SK-N-SH (cell line): ENCODE measurements at regions not wholly inside any gene's neighbourhood (a gene's known extent, or its start where the extent isn't known, plus 50 kb on each side); places are given as distances from the start of the nearest gene placed in this dataset.

Experiments
- CTCF ChIA-PET: fragments of 300-600, 350-600 bp; formaldehyde crosslinking; extraction: SDS; loops from one replicate; lab custom pipeline; 2021; lab: Yijun Ruan, JAX
- POLR2A ChIA-PET: fragments of 350-600 bp; sonication (Branson Sonifier 250); formaldehyde crosslinking; extraction: SDS; loops from one replicate; lab custom pipeline; 2020; ENCODE audit warnings: antibody characterized with exemption, inconsistent platforms; lab: Yijun Ruan, JAX
- DNase-seq: peaks from one replicate; pipeline ENCODE4 v3.0.0; 2012
- H2AFZ ChIP-seq: fragments of 200-600 bp; sonication (generic); 2 replicates; pipeline ENCODE4 v1.8.1; 2016; ENCODE audit warnings: antibody characterized with exemption, mild to moderate bottlenecking, low read depth
- H3F3A ChIP-seq: fragments of 200-600 bp; sonication (generic); replicated peaks from 2 replicates; pipeline ENCODE3; 2016; ENCODE audit warnings: antibody characterized with exemption, mild to moderate bottlenecking; ENCODE audit not compliant: insufficient read depth
- H3K27ac ChIP-seq, 2 experiments: fragments of 200-500 bp in 1 of 2; fragments of 200-600 bp in 1 of 2; sonication (Bioruptor generic) in 1 of 2; sonication (generic), shearing (Covaris generic) in 1 of 2; 2 replicates each; pipeline versions ENCODE4 v1.5.1 to v1.6.1; 2014 to 2016; ENCODE audit warnings: low read depth in 2 of 2, inconsistent platforms in 1 of 2, low read length in 1 of 2, mild to moderate bottlenecking in 1 of 2, mixed read lengths in 1 of 2
- H3K27me3 ChIP-seq: fragments of 200-600 bp; sonication (generic), shearing (Covaris generic); 2 replicates; pipeline ENCODE4 v1.6.1; 2016; ENCODE audit warnings: mixed run types; ENCODE audit not compliant: insufficient read depth
- H3K36me3 ChIP-seq, 2 experiments: fragments of 200-500 bp in 1 of 2; fragments of 200-600 bp in 1 of 2; sonication (Bioruptor generic) in 1 of 2; sonication (generic) in 1 of 2; replicated peaks in 1 of 2; 2 replicates each; pipeline versions ENCODE3 to v1.5.1; 2014 to 2016; ENCODE audit warnings: low read length in 1 of 2, mild to moderate bottlenecking in 1 of 2; ENCODE audit not compliant: insufficient read depth in 2 of 2, control insufficient read depth in 1 of 2
- H3K4me1 ChIP-seq, 2 experiments: fragments of 200-500 bp in 1 of 2; fragments of 200-600 bp in 1 of 2; sonication (Bioruptor generic) in 1 of 2; sonication (generic), shearing (Covaris generic) in 1 of 2; 2 replicates each; pipeline versions ENCODE4 v1.5.1 to v1.6.1; 2014 to 2016; ENCODE audit warnings: low read depth in 1 of 2, low read length in 1 of 2, mixed run types in 1 of 2; ENCODE audit not compliant: insufficient read depth in 2 of 2, control insufficient read depth in 1 of 2
- H3K4me2 ChIP-seq: fragments of 200-600 bp; sonication (generic), shearing (Covaris generic); 2 replicates; pipeline ENCODE4 v1.6.1; 2017; ENCODE audit warnings: mixed run types
- H3K4me3 ChIP-seq, 2 experiments: fragments of 200-500 bp in 1 of 2; fragments of 200-600 bp in 1 of 2; sonication (Bioruptor generic) in 1 of 2; sonication (generic), shearing (Covaris generic) in 1 of 2; 2 replicates each; pipeline versions ENCODE4 v1.5.1 to v1.8.1; 2014 to 2016; ENCODE audit warnings: low read depth in 2 of 2, inconsistent platforms in 1 of 2, low read length in 1 of 2, mild to moderate bottlenecking in 1 of 2, mixed read lengths in 1 of 2, moderate library complexity in 1 of 2
- H3K79me2 ChIP-seq: fragments of 200-600 bp; sonication (generic); 2 replicates; pipeline ENCODE4 v1.8.1; 2017; ENCODE audit warnings: mild to moderate bottlenecking; ENCODE audit not compliant: insufficient read depth
- H3K9ac ChIP-seq: fragments of 200-600 bp; sonication (generic); 2 replicates; pipeline ENCODE4 v1.6.1; 2017; ENCODE audit warnings: mixed run types
- H3K9me2 ChIP-seq: fragments of 200-600 bp; sonication (generic); 2 replicates; pipeline ENCODE4 v1.6.1; 2017; ENCODE audit warnings: mixed run types
- H3K9me3 ChIP-seq: fragments of 200-600 bp; sonication (generic); 2 replicates; pipeline ENCODE4 v1.6.1; 2017; ENCODE audit warnings: mixed run types, mild to moderate bottlenecking, moderate library complexity
- H4K20me1 ChIP-seq: fragments of 200-600 bp; sonication (generic); 2 replicates; pipeline ENCODE4 v1.6.1; 2017; ENCODE audit warnings: mild to moderate bottlenecking, mixed run types; ENCODE audit not compliant: insufficient read depth
- CHD2 ChIP-seq: fragments of 150-350 bp; IDR thresholded peaks from 2 replicates; pipeline ENCODE4 v1.6.1; 2018; ENCODE audit warnings: low read length; ENCODE audit not compliant: partially characterized antibody
- ELF1 ChIP-seq: IDR thresholded peaks from 2 replicates; pipeline ENCODE4 v1.4.0; 2012
- EZH2phosphoT487 ChIP-seq: fragments of 200-600 bp; sonication (generic); IDR thresholded peaks from 2 replicates; pipeline ENCODE4 v1.6.1; 2017; ENCODE audit warnings: low read depth, mixed run types, mild to moderate bottlenecking, antibody characterized with exemption, moderate library complexity, borderline replicate concordance
- FOSL2 ChIP-seq: IDR thresholded peaks from 2 replicates; pipeline ENCODE4 v1.4.0; 2012; ENCODE audit warnings: low read depth, mild to moderate bottlenecking, moderate library complexity, borderline replicate concordance
- FOXJ3 ChIP-seq: sonication (generic); formaldehyde crosslinking; IDR thresholded peaks from 2 replicates; pipeline ENCODE4 v1.5.1; 2020; ENCODE audit warnings: mild to moderate bottlenecking, missing genetic modification reagents
- FOXM1 ChIP-seq: IDR thresholded peaks from 2 replicates; pipeline ENCODE4 v1.4.0; 2012; ENCODE audit warnings: low read depth, mild to moderate bottlenecking
- GABPA ChIP-seq: IDR thresholded peaks from 2 replicates; pipeline ENCODE4 v1.4.0; 2012; ENCODE audit warnings: low read depth, mild to moderate bottlenecking
- GATA2 ChIP-seq: sonication (generic); formaldehyde crosslinking; IDR thresholded peaks from 2 replicates; pipeline ENCODE4 v1.5.0; 2020; ENCODE audit warnings: mild to moderate bottlenecking, missing genetic modification reagents
- MEF2A ChIP-seq: IDR thresholded peaks from 2 replicates; pipeline ENCODE4 v1.4.0; 2012; ENCODE audit warnings: low read depth, borderline replicate concordance
- NFIC ChIP-seq: IDR thresholded peaks from 2 replicates; pipeline ENCODE4 v1.4.0; 2012; ENCODE audit warnings: borderline replicate concordance
- NRF1 ChIP-seq: IDR thresholded peaks from 2 replicates; pipeline ENCODE4 v1.6.1; 2012; ENCODE audit warnings: low read depth, mild to moderate bottlenecking, low read length
- POLR2AphosphoS5 ChIP-seq: IDR thresholded peaks from 2 replicates; pipeline ENCODE4 v1.6.1; 2012; ENCODE audit warnings: low read depth, low read length
- RCOR1 ChIP-seq: fragments of 150-350 bp; IDR thresholded peaks from 2 replicates; pipeline ENCODE4 v1.6.1; 2017; ENCODE audit warnings: antibody characterized with exemption, low read length
- SIN3A ChIP-seq: IDR thresholded peaks from 2 replicates; pipeline ENCODE4 v1.6.1; 2012; ENCODE audit warnings: low read depth, mild to moderate bottlenecking, low read length, moderate library complexity, borderline replicate concordance
- SMC3 ChIP-seq: IDR thresholded peaks from 2 replicates; pipeline ENCODE4 v1.6.1; 2012; ENCODE audit warnings: low read depth, low read length, improper control_type of control experiment
- TEAD4 ChIP-seq: IDR thresholded peaks from 2 replicates; pipeline ENCODE4 v1.4.0; 2012; ENCODE audit warnings: mild to moderate bottlenecking, borderline replicate concordance; ENCODE audit not compliant: insufficient read depth
- YY1 ChIP-seq: IDR thresholded peaks from 2 replicates; pipeline ENCODE4 v1.4.0; 2012; ENCODE audit warnings: low read depth, mild to moderate bottlenecking
- WGBS: methylation state at CpG from one replicate; pipeline ENCODE4 v1.1.6; 2017; ENCODE audit warnings: low lambda C conversion rate; 5-methylcytosine and 5-hydroxymethylcytosine counted together
- TF ChIP-seq, protein P1 (sequence below): IDR thresholded peaks from 2 replicates; pipeline ENCODE4; 2012
- TF ChIP-seq, protein P2 (sequence below): fragments of 150-350 bp; IDR thresholded peaks from 2 replicates; pipeline ENCODE4 v1.6.1; 2017; ENCODE audit warnings: antibody characterized with exemption, low read length, low read depth, borderline replicate concordance
- TF ChIP-seq, protein P3 (sequence below): IDR thresholded peaks from 2 replicates; pipeline ENCODE4 v1.4.0; 2012; ENCODE audit warnings: low read depth, borderline replicate concordance

DNA sequence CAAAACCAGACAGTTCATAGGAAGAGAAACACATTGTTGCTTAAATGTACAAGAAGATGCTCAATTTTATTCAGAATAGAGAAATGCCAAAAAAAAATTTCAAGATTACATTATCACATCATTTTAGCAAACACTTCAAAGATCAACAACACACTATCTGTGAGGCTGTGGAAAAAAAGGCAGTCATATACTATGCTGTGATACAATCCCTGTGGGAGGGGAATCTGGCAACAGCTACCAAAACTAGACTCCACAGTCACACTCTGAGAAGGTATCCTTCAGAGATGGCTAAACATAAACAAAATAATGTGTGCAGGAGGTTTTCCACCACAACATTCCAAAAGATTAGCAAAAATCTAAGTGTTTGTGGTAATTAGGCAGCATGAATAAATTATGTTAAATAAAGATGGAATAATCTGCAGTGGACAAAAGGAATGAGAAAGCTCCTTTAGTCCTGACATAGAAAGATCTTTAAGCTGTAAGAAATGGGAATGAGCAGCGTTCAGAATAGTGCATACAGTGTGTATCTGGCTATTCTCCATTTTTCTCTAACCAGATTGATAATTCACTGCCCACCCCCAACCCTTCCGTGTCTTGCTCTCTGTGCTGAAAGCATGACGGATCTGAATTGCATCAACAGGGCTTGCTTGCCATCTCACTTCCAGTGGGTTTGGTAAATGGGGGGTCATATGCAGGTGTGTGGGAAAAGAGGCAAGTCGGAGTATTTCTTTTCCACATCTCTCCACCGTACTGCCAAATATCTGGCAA lies 329.6 kb downstream of the MBD2 start:
- no peak overlapping the region for H3K27ac ChIP-seq
- DNase-seq = no peak
- H3K4me1 ChIP-seq = no peaks in the 10 kb centered on the region; a peak in 1 of 4 replicates
- H3K4me3 ChIP-seq = no peak overlapping the region
- no peaks in the 10 kb centered on the region for H4K20me1 ChIP-seq
- H3K36me3 ChIP-seq = no peaks in the 10 kb centered on the region
- WGBS = 26% methylated on average over 5 of the region's 5 CpGs
- ChIA-PET CTCF (no interaction called here), POLR2A (no interaction called here)
- no peaks in the 10 kb centered on the region for H3K79me2 ChIP-seq
- H3K27me3 ChIP-seq = no peaks in the 10 kb centered on the region
- H3F3A ChIP-seq = no peaks in the 10 kb centered on the region
- H2AFZ ChIP-seq = no peak overlapping the region
- no peak overlapping the region for H3K4me2 ChIP-seq
- H3K9ac ChIP-seq = no peak overlapping the region
- H3K9me2 ChIP-seq = no peaks in the 10 kb centered on the region
- no peak for TF ChIP-seq NRF1
- no peak for TF ChIP-seq SIN3A
- no peak for TF ChIP-seq NFIC
- no peak for TF ChIP-seq YY1
- TF ChIP-seq POLR2AphosphoS5 = no peak
- no peak for TF ChIP-seq FOXM1
- TF ChIP-seq EZH2phosphoT487 = no peak
- H3K9me3 ChIP-seq = no peaks in the 10 kb centered on the region

DNA sequence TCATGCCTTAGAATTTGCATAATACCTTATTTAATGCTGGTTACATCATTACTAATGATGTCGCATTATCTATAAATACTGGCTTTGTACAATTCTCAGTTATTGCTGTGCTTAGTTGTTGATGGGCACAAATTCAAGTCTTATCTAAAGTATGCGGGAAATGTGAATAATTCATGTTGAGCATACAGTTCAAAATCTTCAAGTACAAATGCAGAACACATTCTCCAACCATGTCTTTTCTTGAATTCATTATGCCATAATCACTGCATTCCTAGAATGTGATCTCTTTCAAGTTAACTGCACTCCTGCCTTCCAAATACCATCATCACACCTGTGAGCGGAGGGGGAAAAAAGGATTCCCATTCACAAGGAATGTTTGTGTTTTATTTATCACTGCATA lies 337.0 kb downstream of the MBD2 start:
- Histone ChIP-seq H3F3A (no peaks in the 10 kb centered on the region), H3K9me3 (no peaks in the 10 kb centered on the region), H2AFZ (no peak overlapping the region), H3K27me3 (no peaks in the 10 kb centered on the region), H3K4me2 (no peak overlapping the region), H3K4me3 (no peak overlapping the region), H3K79me2 (no peaks in the 10 kb centered on the region), H3K4me1 (no peaks in the 10 kb centered on the region), H3K9me2 (no peaks in the 10 kb centered on the region)
- WGBS = 76% methylated on average over 3 of the region's 3 CpGs
- CTCF ChIA-PET = no interaction called here
- POLR2A ChIA-PET = no interaction called here
- TF ChIP-seq, protein P1, sequence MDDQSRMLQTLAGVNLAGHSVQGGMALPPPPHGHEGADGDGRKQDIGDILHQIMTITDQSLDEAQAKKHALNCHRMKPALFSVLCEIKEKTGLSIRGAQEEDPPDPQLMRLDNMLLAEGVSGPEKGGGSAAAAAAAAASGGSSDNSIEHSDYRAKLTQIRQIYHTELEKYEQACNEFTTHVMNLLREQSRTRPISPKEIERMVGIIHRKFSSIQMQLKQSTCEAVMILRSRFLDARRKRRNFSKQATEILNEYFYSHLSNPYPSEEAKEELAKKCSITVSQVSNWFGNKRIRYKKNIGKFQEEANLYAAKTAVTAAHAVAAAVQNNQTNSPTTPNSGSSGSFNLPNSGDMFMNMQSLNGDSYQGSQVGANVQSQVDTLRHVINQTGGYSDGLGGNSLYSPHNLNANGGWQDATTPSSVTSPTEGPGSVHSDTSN = no peak
- TF ChIP-seq FOXM1 (no peak), GABPA (no peak), NRF1 (no peak), CHD2 (no peak), NFIC (no peak), MEF2A (no peak), YY1 (no peak), SMC3 (no peak), ELF1 (no peak), EZH2phosphoT487 (no peak), GATA2 (CRISPR knock-in tag) (no peak), RCOR1 (no peak), POLR2AphosphoS5 (no peak), FOXJ3 (CRISPR knock-in tag) (no peak), TEAD4 (no peak), FOSL2 (no peak)
- TF ChIP-seq, protein P2, sequence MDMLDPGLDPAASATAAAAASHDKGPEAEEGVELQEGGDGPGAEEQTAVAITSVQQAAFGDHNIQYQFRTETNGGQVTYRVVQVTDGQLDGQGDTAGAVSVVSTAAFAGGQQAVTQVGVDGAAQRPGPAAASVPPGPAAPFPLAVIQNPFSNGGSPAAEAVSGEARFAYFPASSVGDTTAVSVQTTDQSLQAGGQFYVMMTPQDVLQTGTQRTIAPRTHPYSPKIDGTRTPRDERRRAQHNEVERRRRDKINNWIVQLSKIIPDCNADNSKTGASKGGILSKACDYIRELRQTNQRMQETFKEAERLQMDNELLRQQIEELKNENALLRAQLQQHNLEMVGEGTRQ = no peak
- TF ChIP-seq, protein P3, sequence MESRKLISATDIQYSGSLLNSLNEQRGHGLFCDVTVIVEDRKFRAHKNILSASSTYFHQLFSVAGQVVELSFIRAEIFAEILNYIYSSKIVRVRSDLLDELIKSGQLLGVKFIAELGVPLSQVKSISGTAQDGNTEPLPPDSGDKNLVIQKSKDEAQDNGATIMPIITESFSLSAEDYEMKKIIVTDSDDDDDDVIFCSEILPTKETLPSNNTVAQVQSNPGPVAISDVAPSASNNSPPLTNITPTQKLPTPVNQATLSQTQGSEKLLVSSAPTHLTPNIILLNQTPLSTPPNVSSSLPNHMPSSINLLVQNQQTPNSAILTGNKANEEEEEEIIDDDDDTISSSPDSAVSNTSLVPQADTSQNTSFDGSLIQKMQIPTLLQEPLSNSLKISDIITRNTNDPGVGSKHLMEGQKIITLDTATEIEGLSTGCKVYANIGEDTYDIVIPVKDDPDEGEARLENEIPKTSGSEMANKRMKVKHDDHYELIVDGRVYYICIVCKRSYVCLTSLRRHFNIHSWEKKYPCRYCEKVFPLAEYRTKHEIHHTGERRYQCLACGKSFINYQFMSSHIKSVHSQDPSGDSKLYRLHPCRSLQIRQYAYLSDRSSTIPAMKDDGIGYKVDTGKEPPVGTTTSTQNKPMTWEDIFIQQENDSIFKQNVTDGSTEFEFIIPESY = no peak
- TF ChIP-seq, all 33 proteins: peak for 0
- no peaks in the 10 kb centered on the region for H3K36me3 ChIP-seq
- no peak overlapping the region for H3K27ac ChIP-seq
- H4K20me1 ChIP-seq = no peaks in the 10 kb centered on the region
- no peak for DNase-seq
- H3K9ac ChIP-seq = no peak overlapping the region
